IMR-90 (cell line): ENCODE measurements at regions not wholly inside any gene's neighbourhood (a gene's known extent, or its start where the extent isn't known, plus 50 kb on each side); places are given as distances from the start of the nearest gene placed in this dataset.

ENCODE experiments used
- ATAC-seq: fragments of 200-7000 bp; cut with Tn5 transposase; 2 replicates; pipeline ENCODE4 v1.9.1; 2020; ENCODE audit warnings: low read depth, mild to moderate bottlenecking, moderate library complexity
- BruUV-seq: library from RNA; stranded (reverse); fragments of 400-500 nt; replicated peaks from 2 replicates; lab custom pipeline; 2021; lab: Mats Ljungman, UMichigan
- CTCF ChIA-PET: fragments of 300-600 bp; formaldehyde crosslinking; extraction: SDS; loops from one replicate; lab custom pipeline; 2021; ENCODE audit warnings: antibody characterized with exemption; lab: Yijun Ruan, JAX
- POLR2A ChIA-PET: fragments of 300-600 bp; sonication (Branson Sonifier 250); formaldehyde crosslinking; loops from one replicate; lab custom pipeline; 2022; ENCODE audit warnings: antibody characterized with exemption; ENCODE audit not compliant: unreplicated experiment; lab: Charles Lee
- DNase-seq: peaks from one replicate; pipeline ENCODE4 v3.0.0; 2013
- H2AFZ ChIP-seq: replicated peaks from 2 replicates; pipeline ENCODE3; 2013; ENCODE audit warnings: low read length, mild to moderate bottlenecking; ENCODE audit not compliant: poor library complexity
- H2AK5ac ChIP-seq: 2 replicates; pipeline ENCODE4 v1.6.1; 2013; ENCODE audit warnings: low read depth, low read length, inconsistent platforms
- H2AK9ac ChIP-seq: replicated peaks from 2 replicates; pipeline ENCODE3; 2013; ENCODE audit warnings: mild to moderate bottlenecking, low read depth, low read length, moderate library complexity; ENCODE audit not compliant: poor library complexity
- H2BK120ac ChIP-seq: 2 replicates; pipeline ENCODE4 v1.6.1; 2013; ENCODE audit warnings: low read depth, low read length, inconsistent platforms
- H2BK15ac ChIP-seq: 3 replicates; pipeline ENCODE4 v1.6.1; 2013; ENCODE audit warnings: low read depth, low read length, inconsistent platforms
- H2BK20ac ChIP-seq: 2 replicates; pipeline ENCODE4 v1.6.1; 2013; ENCODE audit warnings: low read depth, mild to moderate bottlenecking, inconsistent platforms, low read length, moderate library complexity
- H2BK5ac ChIP-seq: 2 replicates; pipeline ENCODE4 v1.6.1; 2013; ENCODE audit warnings: mild to moderate bottlenecking, low read depth, low read length, inconsistent platforms; ENCODE audit not compliant: poor library complexity, severe bottlenecking
- H3K14ac ChIP-seq: replicated peaks from 2 replicates; pipeline ENCODE4 v1.6.1; 2013; ENCODE audit warnings: low read depth, low read length, inconsistent platforms
- H3K18ac ChIP-seq: 2 replicates; pipeline ENCODE4 v1.6.1; 2013; ENCODE audit warnings: low read depth, low read length, control low read depth
- H3K23ac ChIP-seq: 2 replicates; pipeline ENCODE4 v1.6.1; 2013; ENCODE audit warnings: low read depth, low read length, inconsistent platforms
- H3K27ac ChIP-seq: 2 replicates; pipeline ENCODE4 v1.5.1; 2013; ENCODE audit warnings: mild to moderate bottlenecking, control low read depth, low read length; ENCODE audit not compliant: insufficient read depth
- H3K27me3 ChIP-seq: 2 replicates; pipeline ENCODE4 v1.6.1; 2013; ENCODE audit warnings: low read length; ENCODE audit not compliant: control insufficient read depth, insufficient read depth
- H3K36me3 ChIP-seq: 2 replicates; pipeline ENCODE4 v1.6.1; 2013; ENCODE audit warnings: low read length, mixed read lengths; ENCODE audit not compliant: control insufficient read depth, insufficient read depth
- H3K4ac ChIP-seq: 2 replicates; pipeline ENCODE4 v1.6.1; 2013; ENCODE audit warnings: low read depth, low read length, inconsistent platforms
- H3K4me1 ChIP-seq: 2 replicates; pipeline ENCODE4 v1.6.1; 2013; ENCODE audit warnings: low read length, mixed read lengths; ENCODE audit not compliant: control insufficient read depth, insufficient read depth
- H3K4me2 ChIP-seq: 2 replicates; pipeline ENCODE4 v1.6.1; 2013; ENCODE audit warnings: low read depth, mild to moderate bottlenecking, control low read depth, low read length, moderate library complexity
- H3K4me3 ChIP-seq: 2 replicates; pipeline ENCODE4 v1.5.1; 2013; ENCODE audit warnings: low read depth, mild to moderate bottlenecking, control low read depth, low read length, moderate library complexity; ENCODE audit not compliant: insufficient read depth
- H3K56ac ChIP-seq: 2 replicates; pipeline ENCODE4 v1.6.1; 2013; ENCODE audit warnings: low read length, inconsistent platforms; ENCODE audit not compliant: insufficient read depth; ENCODE audit errors: extremely low read depth
- H3K79me1 ChIP-seq, 2 experiments: 2 replicates each; pipeline ENCODE4 v1.6.1; 2013; ENCODE audit warnings: low read length in 2 of 2, inconsistent platforms in 1 of 2, low read depth in 1 of 2
- H3K9ac ChIP-seq: 2 replicates; pipeline ENCODE4 v1.6.1; 2013; ENCODE audit warnings: low read depth, low read length, control low read depth
- H3K9me1 ChIP-seq: 2 replicates; pipeline ENCODE4 v1.6.1; 2013; ENCODE audit warnings: low read length, inconsistent platforms; ENCODE audit not compliant: insufficient read depth
- H3K9me3 ChIP-seq: 2 replicates; pipeline ENCODE4 v1.6.1; 2013; ENCODE audit warnings: low read length; ENCODE audit not compliant: control insufficient read depth, insufficient read depth
- H4K20me1 ChIP-seq: 2 replicates; pipeline ENCODE4 v1.6.1; 2013; ENCODE audit warnings: low read length, inconsistent platforms; ENCODE audit not compliant: insufficient read depth
- H4K5ac ChIP-seq: 2 replicates; pipeline ENCODE4 v1.6.1; 2013; ENCODE audit warnings: mild to moderate bottlenecking, low read depth, low read length, control low read depth
- H4K8ac ChIP-seq, 2 experiments: 2 replicates each; pipeline ENCODE4 v1.6.1; 2013; ENCODE audit warnings: low read depth in 2 of 2, low read length in 2 of 2, control low read depth in 1 of 2, inconsistent platforms in 1 of 2
- H4K91ac ChIP-seq: 2 replicates; pipeline ENCODE4 v1.6.1; 2013; ENCODE audit warnings: low read depth, low read length, inconsistent platforms; ENCODE audit not compliant: insufficient read depth
- BHLHE40 ChIP-seq: fragments of 150-350 bp; IDR thresholded peaks from 2 replicates; pipeline ENCODE4 v1.6.1; 2016; ENCODE audit warnings: mild to moderate bottlenecking, low read depth, low read length
- CEBPB ChIP-seq: IDR thresholded peaks from 2 replicates; pipeline ENCODE4 v1.6.1; 2012; ENCODE audit warnings: low read depth, low read length, improper control_type of control experiment
- ELK1 ChIP-seq: fragments of 150-350 bp; IDR thresholded peaks from 2 replicates; pipeline ENCODE4 v1.6.1; 2016; ENCODE audit warnings: low read depth, mild to moderate bottlenecking, low read length, moderate library complexity, borderline replicate concordance
- FOS ChIP-seq: fragments of 150-350 bp; IDR thresholded peaks from 2 replicates; pipeline ENCODE4 v1.6.1; 2016; ENCODE audit warnings: low read depth, low read length
- MAFK ChIP-seq: IDR thresholded peaks from 2 replicates; pipeline ENCODE4 v1.6.1; 2012; ENCODE audit warnings: low read depth, low read length, improper control_type of control experiment
- MAZ ChIP-seq: IDR thresholded peaks from 2 replicates; pipeline ENCODE4 v1.6.1; 2012; ENCODE audit warnings: low read depth, mild to moderate bottlenecking, low read length, improper control_type of control experiment, moderate library complexity, borderline replicate concordance
- NFE2L2 ChIP-seq: fragments of 150-350 bp; IDR thresholded peaks from 2 replicates; pipeline ENCODE4 v1.6.1; 2016; ENCODE audit warnings: low read depth, mild to moderate bottlenecking, low read length
- POLR2A ChIP-seq: IDR thresholded peaks from 2 replicates; pipeline ENCODE4 v1.6.1; 2012; ENCODE audit warnings: mild to moderate bottlenecking, low read depth, low read length
- RAD21 ChIP-seq: IDR thresholded peaks from 2 replicates; pipeline ENCODE4 v1.6.1; 2012; ENCODE audit warnings: low read length, improper control_type of control experiment
- RCOR1 ChIP-seq: IDR thresholded peaks from 2 replicates; pipeline ENCODE4 v1.6.1; 2012; ENCODE audit warnings: mild to moderate bottlenecking, low read length, improper control_type of control experiment; ENCODE audit not compliant: insufficient replicate concordance
- dilution Hi-C: fragments of 300-500 bp; cut with HindIII; formaldehyde crosslinking; loops from one replicate; pipeline ENCODE4 v1.14.3; 2018; ENCODE audit warnings: low sequenced_read_pairs; ENCODE audit not compliant: unreplicated experiment
- in situ Hi-C: fragments of 300-500 bp; cut with MboI; formaldehyde crosslinking; loops from 3 replicates; pipeline ENCODE4 v1.14.3; 2019; ENCODE audit warnings: low sequenced_read_pairs, inconsistent platforms, mixed read lengths
- intact Hi-C: fragments of 100-400 bp; cut with micrococcal nuclease; formaldehyde crosslinking; loops from 2 replicates; pipeline ENCODE4 v1.10.0; 2022
- TF ChIP-seq, protein P1 (sequence below): conservative IDR thresholded peaks from 2 replicates; pipeline ENCODE4 v1.5.1; 2012; ENCODE audit warnings: mild to moderate bottlenecking, low read depth, low read length, improper control_type of control experiment

GRCh38 chr12:89892436-89892835 is 183.8 kb upstream of the ATP2B1 start:
- no peak overlapping the region for H4K8ac ChIP-seq
- no peak overlapping the region for H4K91ac ChIP-seq
- H3K18ac ChIP-seq = no peak overlapping the region
- H3K14ac ChIP-seq = no peak overlapping the region
- no peak overlapping the region for H3K4me2 ChIP-seq
- no peak for ATAC-seq
- H4K5ac ChIP-seq = no peak overlapping the region
- no peak overlapping the region for H2BK15ac ChIP-seq
- H2BK20ac ChIP-seq = no peak overlapping the region
- in situ Hi-C loops = no loop called here
- dilution Hi-C loops = no loop called here
- H2BK5ac ChIP-seq = no peak overlapping the region
- H2AK9ac ChIP-seq = no peak overlapping the region
- H3K27me3 ChIP-seq = no peaks in the 10 kb centered on the region
- no peak overlapping the region for H3K4ac ChIP-seq
- H3K56ac ChIP-seq = no peak overlapping the region
- no peak overlapping the region for H3K4me3 ChIP-seq
- DNase-seq = no peak
- POLR2A ChIA-PET = no interaction called here
- TF ChIP-seq RAD21 (no peak), CEBPB (no peak), ELK1 (no peak), POLR2A (no peak), FOS (no peak), MAZ (no peak), MAFK (no peak), RCOR1 (no peak), BHLHE40 (no peak), NFE2L2 (no peak)
- TF ChIP-seq, protein P1, sequence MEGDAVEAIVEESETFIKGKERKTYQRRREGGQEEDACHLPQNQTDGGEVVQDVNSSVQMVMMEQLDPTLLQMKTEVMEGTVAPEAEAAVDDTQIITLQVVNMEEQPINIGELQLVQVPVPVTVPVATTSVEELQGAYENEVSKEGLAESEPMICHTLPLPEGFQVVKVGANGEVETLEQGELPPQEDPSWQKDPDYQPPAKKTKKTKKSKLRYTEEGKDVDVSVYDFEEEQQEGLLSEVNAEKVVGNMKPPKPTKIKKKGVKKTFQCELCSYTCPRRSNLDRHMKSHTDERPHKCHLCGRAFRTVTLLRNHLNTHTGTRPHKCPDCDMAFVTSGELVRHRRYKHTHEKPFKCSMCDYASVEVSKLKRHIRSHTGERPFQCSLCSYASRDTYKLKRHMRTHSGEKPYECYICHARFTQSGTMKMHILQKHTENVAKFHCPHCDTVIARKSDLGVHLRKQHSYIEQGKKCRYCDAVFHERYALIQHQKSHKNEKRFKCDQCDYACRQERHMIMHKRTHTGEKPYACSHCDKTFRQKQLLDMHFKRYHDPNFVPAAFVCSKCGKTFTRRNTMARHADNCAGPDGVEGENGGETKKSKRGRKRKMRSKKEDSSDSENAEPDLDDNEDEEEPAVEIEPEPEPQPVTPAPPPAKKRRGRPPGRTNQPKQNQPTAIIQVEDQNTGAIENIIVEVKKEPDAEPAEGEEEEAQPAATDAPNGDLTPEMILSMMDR = no peak
- H2AK5ac ChIP-seq = no peak overlapping the region
- intact Hi-C loops = no loop called here
- no peaks in the 10 kb centered on the region for H4K20me1 ChIP-seq
- no peaks in the 10 kb centered on the region for H3K36me3 ChIP-seq
- no peak overlapping the region for H3K23ac ChIP-seq
- H3K4me1 ChIP-seq = peaks cover 2% of the 10 kb centered on the region; the same call in 1 of the 2 replicates
- H2AFZ ChIP-seq = no peak overlapping the region
- no peak overlapping the region for H3K9ac ChIP-seq
- CTCF ChIA-PET = no interaction called here
- BruUV-seq = no TSS peak
- no peaks in the 10 kb centered on the region for H3K79me1 ChIP-seq
- no peak overlapping the region for H2BK120ac ChIP-seq
- no peaks in the 10 kb centered on the region for H3K9me1 ChIP-seq
- no peak overlapping the region for H3K27ac ChIP-seq
- H3K9me3 ChIP-seq = no peaks in the 10 kb centered on the region
